ENCODE measurements at regions not wholly inside any gene's neighbourhood (a gene's known extent, or its start where the extent isn't known, plus 50 kb on each side); places are given as distances from the start of the nearest gene placed in this dataset.

- no peak for DNase-seq (ENCODE audit: extremely low read depth in 1 of 11, low read depth in 9 of 11, low spot score in 4 of 11)
These were observed 246.7 kb upstream of the AFDN start for GRCh38 chr6:167579806-167580618.

GRCh38 chr6:167580619-167580911, 246.1 kb upstream of the AFDN start:
- no peak for DNase-seq (ENCODE audit: extremely low read depth in 1 of 11, low read depth in 9 of 11, low spot score in 4 of 11)

- no peak for DNase-seq (ENCODE audit: extremely low read depth in 1 of 11, low read depth in 9 of 11, low spot score in 4 of 11)
These were observed 245.1 kb upstream of the AFDN start for GRCh38 chr6:167581637-167582036.

- no peak for DNase-seq (ENCODE audit: extremely low read depth in 1 of 11, low read depth in 9 of 11, low spot score in 4 of 11)
These were observed 243.3 kb upstream of the AFDN start for GRCh38 chr6:167583412-167583811.

- DNase-seq (ENCODE audit: extremely low read depth in 1 of 11, low read depth in 9 of 11, low spot score in 4 of 11), result no peak
These were observed 238.4 kb upstream of the AFDN start for GRCh38 chr6:167588181-167588919.

GRCh38 chr6:167588920-167589614, 237.6 kb upstream of the AFDN start:
- DNase-seq (ENCODE audit: extremely low read depth in 1 of 11, low read depth in 9 of 11, low spot score in 4 of 11), result no peak

DNA sequence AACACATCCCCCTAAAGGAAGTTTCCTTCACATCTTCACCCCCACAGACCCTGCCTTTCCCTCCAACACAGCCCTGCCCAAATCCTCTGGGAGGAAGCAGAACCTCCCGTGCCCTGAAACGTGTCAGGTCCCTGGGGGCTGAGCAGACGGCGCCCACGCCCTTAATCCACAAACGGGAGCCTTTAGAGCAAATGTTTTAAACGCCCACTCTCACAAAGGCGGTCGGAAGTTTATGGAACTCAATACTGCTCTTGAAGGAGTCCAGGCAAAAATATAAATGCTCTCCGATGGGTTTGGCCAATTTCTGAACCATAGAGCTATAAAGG, 237.1 kb upstream of the AFDN start:
- no peak for DNase-seq (ENCODE audit: extremely low read depth in 1 of 11, low read depth in 9 of 11, low spot score in 4 of 11)

DNA sequence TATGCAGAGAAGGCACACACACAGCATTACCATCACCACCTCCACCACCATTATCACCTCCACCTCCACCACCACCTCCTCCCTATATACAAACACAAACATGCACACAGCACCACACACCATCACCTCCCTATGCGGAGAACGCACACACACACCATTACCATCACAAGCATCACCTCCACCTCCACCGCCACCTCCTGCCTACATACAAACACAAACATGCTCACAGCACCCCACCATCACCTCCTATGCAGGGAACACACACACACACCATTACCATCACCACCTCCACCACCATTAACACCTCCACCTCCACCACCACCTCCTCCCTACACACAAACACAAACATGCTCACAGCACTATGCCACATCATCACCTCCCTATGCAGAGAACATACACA, 236.5 kb upstream of the AFDN start:
- DNase-seq (ENCODE audit: extremely low read depth in 1 of 11, low read depth in 9 of 11, low spot score in 4 of 11), result no peak

All from renal cortex interstitium (tissue), 11 donors.